ENCODE measurements at regions not wholly inside any gene's neighbourhood (a gene's known extent, or its start where the extent isn't known, plus 50 kb on each side); places are given as distances from the start of the nearest gene placed in this dataset.
A peak's percentile ranks its signal among the peaks of the same experiment; 100 is the strongest.

GRCh38 chr12:107282628-107283027 is 189.3 kb upstream of the CRY1 start:
- DNase-seq (ENCODE audit: low spot score), result no peak

- DNase-seq (ENCODE audit: low spot score), result peak; percentile 20
Measured at GRCh38 chr12:107283652-107284051, 190.3 kb upstream of the CRY1 start.

GRCh38 chr12:107284692-107285091 is 191.3 kb upstream of the CRY1 start:
- no peak for DNase-seq (ENCODE audit: low spot score)

- no peak for DNase-seq (ENCODE audit: low spot score)
Measured at GRCh38 chr12:107287436-107288413, 194.4 kb upstream of the CRY1 start.

- DNase-seq (ENCODE audit: low spot score), result no peak
Measured at GRCh38 chr12:107288414-107289127, 195.2 kb upstream of the CRY1 start.

- DNase-seq (ENCODE audit: low spot score), result no peak
Measured at GRCh38 chr12:107291018-107291417, 197.7 kb upstream of the CRY1 start.

- no peak for DNase-seq (ENCODE audit: low spot score)
Measured at GRCh38 chr12:107296681-107297089, 203.3 kb upstream of the CRY1 start.

GRCh38 chr12:107302649-107303341 is 209.4 kb upstream of the CRY1 start:
- DNase-seq (ENCODE audit: low spot score), result no peak

GRCh38 chr12:107304588-107305532 is 211.5 kb upstream of the CRY1 start:
- DNase-seq (ENCODE audit: low spot score), result no peak

- no peak for DNase-seq (ENCODE audit: low spot score)
Measured at GRCh38 chr12:107306141-107306659, 212.9 kb upstream of the CRY1 start.

GRCh38 chr12:107308310-107308709 is 215.0 kb upstream of the CRY1 start:
- no peak for DNase-seq (ENCODE audit: low spot score)

- DNase-seq (ENCODE audit: low spot score), result no peak
Measured at GRCh38 chr12:107309020-107309419, 215.7 kb upstream of the CRY1 start.

- no peak for DNase-seq (ENCODE audit: low spot score)
Measured at GRCh38 chr12:107310621-107311020, 217.3 kb upstream of the CRY1 start.

GRCh38 chr12:107311682-107312081 is 218.3 kb upstream of the CRY1 start:
- DNase-seq (ENCODE audit: low spot score), result peak; percentile 27

- DNase-seq (ENCODE audit: low spot score), result peak; percentile 45
Measured at GRCh38 chr12:107317751-107318555, 224.6 kb upstream of the CRY1 start.

- DNase-seq (ENCODE audit: low spot score), result no peak
Measured at GRCh38 chr12:107318556-107318805, 225.1 kb upstream of the CRY1 start.

- DNase-seq (ENCODE audit: low spot score), result no peak
Measured at GRCh38 chr12:107318806-107319532, 225.6 kb upstream of the CRY1 start.

- no peak for DNase-seq (ENCODE audit: low spot score)
Measured at GRCh38 chr12:107319533-107320032, 226.2 kb upstream of the CRY1 start.

- DNase-seq (ENCODE audit: low spot score), result no peak
Measured at GRCh38 chr12:107320033-107320928, 226.9 kb upstream of the CRY1 start.

Data from NAMALWA (cell line).